ENCODE measurements at regions not wholly inside any gene's neighbourhood (a gene's known extent, or its start where the extent isn't known, plus 50 kb on each side); places are given as distances from the start of the nearest gene placed in this dataset.

DNA sequence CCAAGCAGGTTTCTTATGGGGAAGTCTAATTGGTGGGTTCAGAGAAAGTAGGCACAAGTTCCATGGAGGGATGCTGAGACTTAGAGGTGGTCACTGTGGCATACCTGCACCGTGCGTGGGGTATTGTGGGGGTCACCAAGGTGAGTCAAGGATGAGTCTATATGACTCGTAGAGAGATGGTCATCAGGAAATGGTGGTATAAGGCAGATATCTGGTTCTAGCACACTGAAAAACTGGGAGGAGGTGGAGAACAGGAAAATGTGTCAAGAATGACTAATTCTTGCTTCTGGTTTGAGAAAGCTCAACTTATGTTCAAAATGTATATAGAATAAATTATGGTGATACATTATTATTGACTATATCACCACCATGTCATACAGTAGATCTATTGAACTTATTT, 258.1 kb downstream of the RAB38 start:
- ChIA-PET CTCF (ENCODE audit: partially characterized antibody) (no interaction called here), POLR2A (ENCODE audit: partially characterized antibody) (no interaction called here)
- H3K9me3 ChIP-seq (ENCODE audit: insufficient read depth in 2 of 2, low read depth in 1 of 2, low read length in 1 of 2), result no peaks in the 10 kb centered on the region
- no peak overlapping the region for H2BK20ac ChIP-seq (ENCODE audit: low read length)
- no peaks in the 10 kb centered on the region for H4K20me1 ChIP-seq (replicated peaks in 1 of 2; ENCODE audit: control insufficient read depth in 1 of 2, insufficient read depth in 2 of 2, low read length in 2 of 2)
- no peaks in the 10 kb centered on the region for H3K79me2 ChIP-seq (ENCODE audit: control insufficient read depth in 1 of 2, insufficient read depth in 2 of 2, low read length in 2 of 2)
- no peak overlapping the region for H3K14ac ChIP-seq (ENCODE audit: insufficient read length)
- no peaks in the 10 kb centered on the region for H3K23me2 ChIP-seq (ENCODE audit: low read depth, low read length)
- H3K56ac ChIP-seq (replicated peaks; ENCODE audit: insufficient read length, low read depth, low read length), result no peak overlapping the region
- FAIRE-seq (no peak), DNase-seq (ENCODE audit: low read depth in 1 of 2, low spot score in 2 of 2) (no peak)
- no peak overlapping the region for H3K4ac ChIP-seq (replicated peaks; ENCODE audit: insufficient read length, low read depth, low read length)
- no peak overlapping the region for H3K27ac ChIP-seq (ENCODE audit: low read depth, low read length)
- no peak overlapping the region for H4K91ac ChIP-seq (replicated peaks; ENCODE audit: insufficient read length, low read length)
- H3K79me1 ChIP-seq (ENCODE audit: low read depth, low read length), result no peaks in the 10 kb centered on the region
- WGBS, 2 experiments (ENCODE audit: extremely low coverage in 1 of 2, insufficient coverage in 1 of 2, insufficient read length in 1 of 2, insufficient replicate concordance in 2 of 2, low coverage in 1 of 2, low lambda C conversion rate in 2 of 2, missing lambda C conversion rate in 1 of 2), result 93% methylated on average over 3 of the region's 3 CpGs; no CpG with 5 or more reads in 1 of the 2 experiments
- H3K27me3 ChIP-seq (replicated peaks in 1 of 4; ENCODE audit: control insufficient read depth in 3 of 4, extremely low read depth in 1 of 4, insufficient read depth in 3 of 4, low read length in 3 of 4), result no peaks in the 10 kb centered on the region
- no peak overlapping the region for H2BK120ac ChIP-seq (replicated peaks; ENCODE audit: low read depth, low read length)
- H4K8ac ChIP-seq (ENCODE audit: extremely low read depth, insufficient read depth, low read length), result no peak overlapping the region
- H3K4me2 ChIP-seq (ENCODE audit: insufficient read depth in 1 of 2, low read depth in 2 of 2, low read length in 2 of 2), result no peak overlapping the region
- H3K4me1 ChIP-seq (replicated peaks in 1 of 4; ENCODE audit: control insufficient read depth in 3 of 4, insufficient read depth in 4 of 4, low read length in 3 of 4), result no peaks in the 10 kb centered on the region
- H2AFZ ChIP-seq (ENCODE audit: low read length), result no peak overlapping the region
- H3K36me3 ChIP-seq (ENCODE audit: control insufficient read depth in 2 of 4, insufficient read depth in 4 of 4, low read length in 3 of 4), result no peaks in the 10 kb centered on the region
- no peak overlapping the region for H2AK5ac ChIP-seq (ENCODE audit: low read depth, low read length)
- no peak overlapping the region for H3K4me3 ChIP-seq (ENCODE audit: extremely low read depth in 1 of 4, insufficient read depth in 2 of 4, low read depth in 3 of 4, low read length in 4 of 4)
- no peak overlapping the region for H2BK5ac ChIP-seq (ENCODE audit: low read depth, low read length)
- no peak overlapping the region for H2BK15ac ChIP-seq (ENCODE audit: low read length)
- no peak overlapping the region for H4K5ac ChIP-seq (ENCODE audit: insufficient read length, low read depth, low read length)
- no peak overlapping the region for H3K23ac ChIP-seq (ENCODE audit: insufficient read length)
- no peak overlapping the region for H3K9ac ChIP-seq (replicated peaks in 1 of 4; ENCODE audit: extremely low read depth in 1 of 4, low read depth in 3 of 4, low read length in 3 of 4)
- no peak overlapping the region for H3K18ac ChIP-seq (ENCODE audit: extremely low read depth, low read length)
- no peak overlapping the region for H2BK12ac ChIP-seq (ENCODE audit: low read depth, low read length)
- TF ChIP-seq CTBP2 (IDR thresholded peaks at IDR 0.05; ENCODE audit: borderline replicate concordance, insufficient read depth, insufficient read length, low read length) (no peak), YY1 (IDR thresholded peaks at IDR 0.05; ENCODE audit: low read depth, low read length) (no peak), SIX5 (IDR thresholded peaks at IDR 0.05; ENCODE audit: low read depth, low read length) (no peak), CHD1 (IDR thresholded peaks at IDR 0.05; ENCODE audit: low read depth, low read length) (no peak), NRF1 (IDR thresholded peaks at IDR 0.05; ENCODE audit: low read depth, low read length) (no peak), FOSL1 (IDR thresholded peaks at IDR 0.05; ENCODE audit: insufficient read depth, low read depth, low read length) (no peak), TAF7 (optimal IDR thresholded peaks at IDR 0.05; ENCODE audit: borderline replicate concordance, low read depth, low read length) (no peak), CHD2 (IDR thresholded peaks at IDR 0.05; ENCODE audit: low read length) (no peak), CBX5 (IDR thresholded peaks at IDR 0.05; ENCODE audit: low read depth, low read length) (no peak), SUZ12 (IDR thresholded peaks at IDR 0.05; ENCODE audit: low read length) (no peak), SP4 (IDR thresholded peaks at IDR 0.05; ENCODE audit: low read length) (no peak), EP300 (IDR thresholded peaks at IDR 0.05; ENCODE audit: borderline replicate concordance in 1 of 2, low read depth in 2 of 2, low read length in 2 of 2) (no peak), EZH2 (IDR thresholded peaks at IDR 0.05; ENCODE audit: low read depth, low read length, severe bottlenecking) (no peak), BCL11A (IDR thresholded peaks at IDR 0.05; ENCODE audit: low read depth in 2 of 2, low read length in 2 of 2) (no peak), GABPA (IDR thresholded peaks at IDR 0.05; ENCODE audit: borderline replicate concordance, insufficient read depth, low read length) (no peak)
- TF ChIP-seq, protein P1, sequence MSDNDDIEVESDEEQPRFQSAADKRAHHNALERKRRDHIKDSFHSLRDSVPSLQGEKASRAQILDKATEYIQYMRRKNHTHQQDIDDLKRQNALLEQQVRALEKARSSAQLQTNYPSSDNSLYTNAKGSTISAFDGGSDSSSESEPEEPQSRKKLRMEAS (IDR thresholded peaks at IDR 0.05), result no peak
